GM12878 (cell line): ENCODE measurements at regions not wholly inside any gene's neighbourhood (a gene's known extent, or its start where the extent isn't known, plus 50 kb on each side); places are given as distances from the start of the nearest gene placed in this dataset.

Source experiments
- ATAC-seq: fragments of 200-7000 bp; cut with Tn5 transposase; 3 replicates; pipeline ENCODE4 v1.9.1; 2020; ENCODE audit warnings: mild to moderate bottlenecking, moderate library complexity
- BruUV-seq: library from RNA; stranded (reverse); fragments of 400-500 nt; replicated peaks from 2 replicates; lab custom pipeline; 2021; lab: Mats Ljungman, UMichigan
- CTCF ChIA-PET: fragments of 300-600 bp; sonication (Branson Sonifier 250); formaldehyde crosslinking; extraction: SDS; loops from one replicate; lab custom pipeline; 2021; ENCODE audit warnings: inconsistent platforms; lab: Yijun Ruan, JAX
- POLR2A ChIA-PET: fragments of 350-600 bp; formaldehyde crosslinking; extraction: SDS; loops from one replicate; lab custom pipeline; 2021; ENCODE audit warnings: inconsistent platforms; lab: Charles Lee
- RAD21 ChIA-PET: fragments of 300-600 bp; sonication (Branson Sonifier 250); formaldehyde crosslinking; loops from one replicate; lab custom pipeline; 2023; ENCODE audit warnings: antibody characterized with exemption; ENCODE audit not compliant: unreplicated experiment; lab: Charles Lee
- SMC1A ChIA-PET: fragments of 300-600 bp; sonication (Branson Sonifier 250); formaldehyde crosslinking; loops from one replicate; lab custom pipeline; 2023; ENCODE audit not compliant: unreplicated experiment, uncharacterized antibody; lab: Charles Lee
- DNase-seq: peaks from one replicate; pipeline ENCODE4 v3.0.0-alpha.2; 2011; ENCODE audit warnings: low read depth, low spot score
- FAIRE-seq: peaks from 3 replicates; lab custom pipeline; 2011; peaks lifted over from hg19 to GRCh38; lab: Jason Lieb, UNC
- H2AFZ ChIP-seq: 2 replicates; pipeline ENCODE4 v1.6.0; 2011; ENCODE audit warnings: low read depth, low read length, control low read depth; ENCODE audit not compliant: control insufficient read depth
- H3K27ac ChIP-seq: 2 replicates; pipeline ENCODE4 v1.5.1; 2011; ENCODE audit warnings: control low read depth; ENCODE audit not compliant: control insufficient read depth, insufficient read depth
- H3K27me3 ChIP-seq, 2 experiments: replicated peaks in 1 of 2; 2 replicates each; pipeline versions ENCODE4 v1.6.0 to v1.6.1; 2011; ENCODE audit warnings: low read length in 1 of 2; ENCODE audit not compliant: control insufficient read depth in 2 of 2, insufficient read depth in 2 of 2
- H3K36me3 ChIP-seq, 2 experiments: 2 replicates each; pipeline ENCODE4 v1.5.1; 2011; ENCODE audit warnings: low read length in 1 of 2; ENCODE audit not compliant: control insufficient read depth in 2 of 2, insufficient read depth in 2 of 2
- H3K4me1 ChIP-seq: 2 replicates; pipeline ENCODE4 v1.6.1; 2011; ENCODE audit warnings: mild to moderate bottlenecking, low read length, moderate library complexity, mixed read lengths; ENCODE audit not compliant: control insufficient read depth, insufficient read depth
- H3K4me2 ChIP-seq: 2 replicates; pipeline ENCODE4 v1.6.0; 2011; ENCODE audit warnings: control low read depth; ENCODE audit not compliant: control insufficient read depth, insufficient read depth
- H3K4me3 ChIP-seq: fragments of 200-600 bp; sonication (generic); 2 replicates; pipeline ENCODE4 v1.5.1; 2016
- H3K79me2 ChIP-seq: 2 replicates; pipeline ENCODE4 v1.6.0; 2011; ENCODE audit warnings: low read length; ENCODE audit not compliant: control insufficient read depth, insufficient read depth
- H3K9ac ChIP-seq: 2 replicates; pipeline ENCODE4 v1.8.0; 2011; ENCODE audit warnings: low read length, control low read depth, mixed read lengths; ENCODE audit not compliant: control insufficient read depth, insufficient read depth
- H3K9me3 ChIP-seq: replicated peaks from 3 replicates; pipeline ENCODE4 v1.5.1; 2011; ENCODE audit warnings: mild to moderate bottlenecking, low read length; ENCODE audit not compliant: control insufficient read depth, insufficient read depth
- H4K20me1 ChIP-seq: 2 replicates; pipeline ENCODE4 v1.6.0; 2011; ENCODE audit not compliant: control insufficient read depth, insufficient read depth
- CHD4 ChIP-seq: fragments of 200-600 bp; sonication (generic); IDR thresholded peaks from 2 replicates; pipeline ENCODE4 v1.6.1; 2016; ENCODE audit warnings: mild to moderate bottlenecking
- DPF2 ChIP-seq: fragments of 450-650 bp; IDR thresholded peaks from 2 replicates; pipeline ENCODE4 v1.6.1; 2017; ENCODE audit warnings: mild to moderate bottlenecking
- EZH2 ChIP-seq: IDR thresholded peaks from 2 replicates; pipeline ENCODE4 v1.6.1; 2012; ENCODE audit warnings: low read depth, mild to moderate bottlenecking, control low read depth, inconsistent platforms, low read length, borderline replicate concordance; ENCODE audit not compliant: control insufficient read depth
- FOS ChIP-seq: IDR thresholded peaks from 3 replicates; pipeline ENCODE4 v1.6.1; 2011; ENCODE audit warnings: borderline replicate concordance; ENCODE audit not compliant: insufficient read length; ENCODE audit errors: extremely low read depth
- HDGF ChIP-seq: fragments of 450-650 bp; IDR thresholded peaks from 2 replicates; pipeline ENCODE4 v1.6.1; 2016; ENCODE audit warnings: antibody characterized with exemption
- IRF4 ChIP-seq: IDR thresholded peaks from 2 replicates; pipeline ENCODE4 v1.6.1; 2011; ENCODE audit warnings: low read depth, low read length
- NBN ChIP-seq: fragments of 450-650 bp; IDR thresholded peaks from 2 replicates; pipeline ENCODE4 v1.6.1; 2016
- NFYA ChIP-seq: IDR thresholded peaks from 2 replicates; pipeline ENCODE4 v1.6.1; 2011; ENCODE audit warnings: low read depth, mild to moderate bottlenecking, low read length, improper control_type of control experiment, borderline replicate concordance
- NR2C1 ChIP-seq: fragments of 450-650 bp; IDR thresholded peaks from 2 replicates; pipeline ENCODE4 v1.6.1; 2017; ENCODE audit warnings: antibody characterized with exemption, mild to moderate bottlenecking, moderate library complexity
- PAX8 ChIP-seq: fragments of 450-650 bp; IDR thresholded peaks from 2 replicates; pipeline ENCODE4 v1.6.1; 2017; ENCODE audit warnings: mild to moderate bottlenecking, moderate library complexity
- RAD21 ChIP-seq: IDR thresholded peaks from 2 replicates; pipeline ENCODE4 v1.6.1; 2011; ENCODE audit warnings: mild to moderate bottlenecking, low read depth, low read length, moderate library complexity; ENCODE audit not compliant: insufficient read depth
- RFX5 ChIP-seq: IDR thresholded peaks from 2 replicates; pipeline ENCODE4 v1.6.1; 2011; ENCODE audit warnings: low read depth, low read length, improper control_type of control experiment
- SIN3A ChIP-seq: IDR thresholded peaks from 2 replicates; pipeline ENCODE4 v1.6.1; 2012; ENCODE audit warnings: low read depth, low read length, improper control_type of control experiment
- TCF12 ChIP-seq: IDR thresholded peaks from 2 replicates; pipeline ENCODE4 v1.6.1; 2011; ENCODE audit warnings: low read depth, mild to moderate bottlenecking, low read length
- WRNIP1 ChIP-seq: IDR thresholded peaks from 2 replicates; pipeline ENCODE4 v1.6.1; 2011; ENCODE audit warnings: low read depth, low read length, improper control_type of control experiment, borderline replicate concordance
- ZNF274 ChIP-seq: IDR thresholded peaks from one replicate; pipeline ENCODE4 v1.8.0; 2011; ENCODE audit not compliant: insufficient read length, insufficient read depth
- WGBS: methylation state at CpG from one replicate; pipeline ENCODE4 v1.1.6; 2016; ENCODE audit warnings: low lambda C conversion rate; ENCODE audit not compliant: insufficient replicate concordance, insufficient coverage; ENCODE audit errors: missing lambda C conversion rate; 5-methylcytosine and 5-hydroxymethylcytosine counted together
- in situ Hi-C: fragments of 300-500 bp; cut with MboI; formaldehyde crosslinking; loops from 9 replicates; pipeline ENCODE4 v1.14.3; 2018; ENCODE audit warnings: mixed read lengths
- intact Hi-C: fragments of 100-400 bp; cut with micrococcal nuclease; formaldehyde crosslinking; loops from one replicate; pipeline ENCODE4 v1.14.2; 2022; ENCODE audit not compliant: unreplicated experiment
- TF ChIP-seq, protein P1 (sequence below): fragments of 150-350 bp; IDR thresholded peaks from 2 replicates; pipeline ENCODE4 v1.6.1; 2016; ENCODE audit warnings: low read depth, low read length
- TF ChIP-seq, protein P2 (sequence below): IDR thresholded peaks from 2 replicates; pipeline ENCODE4 v1.6.1; 2011; ENCODE audit warnings: mild to moderate bottlenecking, low read depth, low read length, moderate library complexity; ENCODE audit not compliant: insufficient replicate concordance

DNA sequence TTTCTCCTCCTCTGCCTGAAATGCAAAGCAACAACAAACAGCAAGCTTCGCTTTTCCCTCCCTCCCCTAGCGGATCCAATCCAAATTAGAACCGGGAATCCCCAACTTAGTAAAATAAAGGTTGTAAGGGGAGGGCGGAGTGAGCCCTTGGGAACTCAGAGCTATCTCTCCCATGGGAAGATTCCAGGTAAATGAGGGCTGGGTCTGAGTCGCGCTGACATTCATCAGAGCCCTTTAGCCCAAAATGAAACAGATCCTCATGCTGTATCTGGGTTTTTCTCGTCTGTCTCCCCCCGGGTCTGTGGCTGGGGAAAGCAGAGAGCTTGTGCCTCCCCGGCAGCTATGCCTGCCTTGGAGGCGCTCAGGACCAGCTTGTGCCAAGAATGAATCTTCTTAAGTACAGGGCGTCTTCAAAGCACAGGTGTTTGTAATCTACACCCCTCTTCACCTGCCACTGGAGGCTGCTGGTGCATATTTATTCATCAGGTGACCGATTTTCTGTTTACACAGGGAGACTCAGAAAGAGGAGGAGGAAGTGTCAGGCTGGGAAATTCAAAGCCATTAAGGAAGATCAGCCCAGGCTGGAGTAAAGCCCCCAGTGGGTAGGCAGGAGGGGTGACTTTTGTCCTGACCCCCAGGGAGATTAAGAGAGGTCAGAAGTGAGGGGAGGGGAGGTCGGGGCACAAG, 55.0 kb upstream of the GSE1 start:
- DNase-seq, result no peak
- Histone ChIP-seq H3K36me3 (no peaks in the 10 kb centered on the region), H3K27ac (peak overlapping the region; percentile 97), H4K20me1 (peaks cover 16% of the 10 kb centered on the region), H2AFZ (no peak overlapping the region), H3K79me2 (peaks cover 81% of the 10 kb centered on the region), H3K9ac (peak overlapping the region; percentile 83), H3K27me3 (no peaks in the 10 kb centered on the region), H3K4me1 (peaks cover 12% of the 10 kb centered on the region), H3K4me3 (peak overlapping the region; percentile 95), H3K4me2 (peak overlapping the region; percentile 82), H3K9me3 (no peaks in the 10 kb centered on the region)
- FAIRE-seq, result no peak
- intact Hi-C loops, result loop anchor here (5.0 to 10.0 kb wide), 2 partner anchors 113 to 199 kb away; no protein-coding TSS in a partner anchor
- TSS peak; percentile 52 for BruUV-seq
- in situ Hi-C loops, result loop anchor here (10.0 to 25.0 kb wide), 2 partner anchors 447 to 946 kb away; partner anchors contain the start of gene COTL1
- ChIA-PET POLR2A (interaction anchor here (0.5 to 4.2 kb wide), 7 partner anchors 12 to 967 kb away, joined by 3 to 53 read pairs (median 4); partner anchors contain the start of gene GSE1), SMC1A (interaction anchor here (1.0 to 4.2 kb wide), 10 partner anchors 11 to 952 kb away, joined by 3 to 73 read pairs (median 4); no protein-coding TSS in a partner anchor), CTCF (interaction anchor here (0.6 to 5.1 kb wide), 13 partner anchors 11 to 187 kb away, joined by 3 to 52 read pairs (median 5); no protein-coding TSS in a partner anchor), RAD21 (interaction anchor here (0.8 to 4.5 kb wide), 9 partner anchors 10 to 110 kb away, joined by 3 to 85 read pairs (median 8); partner anchors contain the start of gene GSE1)
- WGBS, result 8% methylated on average over 13 of the region's 13 CpGs
- no peak for ATAC-seq
- no peak for TF ChIP-seq NR2C1
- no peak for TF ChIP-seq ZNF274
- no peak for TF ChIP-seq PAX8
- TF ChIP-seq, protein P1, sequence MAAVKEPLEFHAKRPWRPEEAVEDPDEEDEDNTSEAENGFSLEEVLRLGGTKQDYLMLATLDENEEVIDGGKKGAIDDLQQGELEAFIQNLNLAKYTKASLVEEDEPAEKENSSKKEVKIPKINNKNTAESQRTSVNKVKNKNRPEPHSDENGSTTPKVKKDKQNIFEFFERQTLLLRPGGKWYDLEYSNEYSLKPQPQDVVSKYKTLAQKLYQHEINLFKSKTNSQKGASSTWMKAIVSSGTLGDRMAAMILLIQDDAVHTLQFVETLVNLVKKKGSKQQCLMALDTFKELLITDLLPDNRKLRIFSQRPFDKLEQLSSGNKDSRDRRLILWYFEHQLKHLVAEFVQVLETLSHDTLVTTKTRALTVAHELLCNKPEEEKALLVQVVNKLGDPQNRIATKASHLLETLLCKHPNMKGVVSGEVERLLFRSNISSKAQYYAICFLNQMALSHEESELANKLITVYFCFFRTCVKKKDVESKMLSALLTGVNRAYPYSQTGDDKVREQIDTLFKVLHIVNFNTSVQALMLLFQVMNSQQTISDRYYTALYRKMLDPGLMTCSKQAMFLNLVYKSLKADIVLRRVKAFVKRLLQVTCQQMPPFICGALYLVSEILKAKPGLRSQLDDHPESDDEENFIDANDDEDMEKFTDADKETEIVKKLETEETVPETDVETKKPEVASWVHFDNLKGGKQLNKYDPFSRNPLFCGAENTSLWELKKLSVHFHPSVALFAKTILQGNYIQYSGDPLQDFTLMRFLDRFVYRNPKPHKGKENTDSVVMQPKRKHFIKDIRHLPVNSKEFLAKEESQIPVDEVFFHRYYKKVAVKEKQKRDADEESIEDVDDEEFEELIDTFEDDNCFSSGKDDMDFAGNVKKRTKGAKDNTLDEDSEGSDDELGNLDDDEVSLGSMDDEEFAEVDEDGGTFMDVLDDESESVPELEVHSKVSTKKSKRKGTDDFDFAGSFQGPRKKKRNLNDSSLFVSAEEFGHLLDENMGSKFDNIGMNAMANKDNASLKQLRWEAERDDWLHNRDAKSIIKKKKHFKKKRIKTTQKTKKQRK, result no peak
- TF ChIP-seq HDGF, result no peak
- TF ChIP-seq, protein P2, sequence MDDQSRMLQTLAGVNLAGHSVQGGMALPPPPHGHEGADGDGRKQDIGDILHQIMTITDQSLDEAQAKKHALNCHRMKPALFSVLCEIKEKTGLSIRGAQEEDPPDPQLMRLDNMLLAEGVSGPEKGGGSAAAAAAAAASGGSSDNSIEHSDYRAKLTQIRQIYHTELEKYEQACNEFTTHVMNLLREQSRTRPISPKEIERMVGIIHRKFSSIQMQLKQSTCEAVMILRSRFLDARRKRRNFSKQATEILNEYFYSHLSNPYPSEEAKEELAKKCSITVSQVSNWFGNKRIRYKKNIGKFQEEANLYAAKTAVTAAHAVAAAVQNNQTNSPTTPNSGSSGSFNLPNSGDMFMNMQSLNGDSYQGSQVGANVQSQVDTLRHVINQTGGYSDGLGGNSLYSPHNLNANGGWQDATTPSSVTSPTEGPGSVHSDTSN, result no peak
- TF ChIP-seq RFX5, result no peak
- no peak for TF ChIP-seq CHD4
- TF ChIP-seq FOS, result no peak
- TF ChIP-seq EZH2, result no peak
- TF ChIP-seq DPF2, result no peak
- 0 out of 2 replicates have a peak, but pooled peaks have one; percentile 1 for TF ChIP-seq TCF12
- peak; percentile 47 for TF ChIP-seq RAD21
- TF ChIP-seq NBN, result no peak
- TF ChIP-seq SIN3A, result peak; percentile 49; the same call in 1 of the 2 replicates
- no peak for TF ChIP-seq NFYA
- TF ChIP-seq IRF4, result no peak
- no peak for TF ChIP-seq WRNIP1
